CD8-positive, alpha-beta memory T cell (primary cell): ENCODE measurements at regions not wholly inside any gene's neighbourhood (a gene's known extent, or its start where the extent isn't known, plus 50 kb on each side); places are given as distances from the start of the nearest gene placed in this dataset.

Source experiments
- CTCF ChIA-PET: fragments of 350-600 bp; sonication (Branson Sonifier 250); formaldehyde crosslinking; loops from one replicate; lab custom pipeline; 2021; ENCODE audit warnings: antibody characterized with exemption; lab: Charles Lee
- POLR2A ChIA-PET: fragments of 350-600 bp; sonication (Branson Sonifier 250); formaldehyde crosslinking; loops from one replicate; lab custom pipeline; 2021; ENCODE audit warnings: antibody characterized with exemption; lab: Charles Lee
- DNase-seq, 5 donors: peaks; one replicate each; pipeline versions ENCODE4 v3.0.0 to v3.0.0-alpha.2; 2020 to 2022; ENCODE audit warnings: mixed read lengths in 1 of 5
- H3K27ac ChIP-seq: one replicate; pipeline ENCODE4 v1.7.0; 2013; ENCODE audit warnings: low read depth, mild to moderate bottlenecking, low read length, moderate library complexity
- H3K27me3 ChIP-seq: 2 replicates; pipeline ENCODE4 v1.7.0; 2013; ENCODE audit warnings: low read length, mild to moderate bottlenecking; ENCODE audit not compliant: insufficient read depth, poor library complexity, severe bottlenecking
- H3K36me3 ChIP-seq: 2 replicates; pipeline ENCODE4 v1.7.0; 2013; ENCODE audit warnings: mild to moderate bottlenecking, low read length, moderate library complexity; ENCODE audit not compliant: insufficient read depth
- H3K4me1 ChIP-seq: 2 replicates; pipeline ENCODE4 v1.7.0; 2013; ENCODE audit warnings: mild to moderate bottlenecking, low read length, moderate library complexity; ENCODE audit not compliant: insufficient read depth
- H3K4me3 ChIP-seq: 2 replicates; pipeline ENCODE4 v1.7.0; 2013; ENCODE audit warnings: mild to moderate bottlenecking, low read length
- H3K9me3 ChIP-seq: 2 replicates; pipeline ENCODE4 v1.7.0; 2013; ENCODE audit warnings: mild to moderate bottlenecking, low read length
- H3K27ac Mint-ChIP-seq, 8 donors: one replicate each; pipeline ENCODE4 v1.8.0; 2020 to 2021; ENCODE audit warnings: mixed read lengths in 8 of 8, mild to moderate bottlenecking in 6 of 8, inconsistent platforms in 3 of 8, moderate library complexity in 3 of 8
- H3K27me3 Mint-ChIP-seq, 2 donors: one replicate each; pipeline ENCODE4 v1.8.0; 2020 to 2021; ENCODE audit warnings: mixed read lengths in 2 of 2, mild to moderate bottlenecking in 1 of 2, moderate library complexity in 1 of 2
- H3K36me3 Mint-ChIP-seq, 3 donors: one replicate each; pipeline ENCODE4 v1.8.0; 2020 to 2021; ENCODE audit warnings: mixed read lengths in 3 of 3, inconsistent platforms in 1 of 3, mild to moderate bottlenecking in 1 of 3
- H3K4me1 Mint-ChIP-seq, 3 donors: one replicate each; pipeline ENCODE4 v1.8.0; 2020 to 2021; ENCODE audit warnings: mixed read lengths in 3 of 3, inconsistent platforms in 1 of 3, mild to moderate bottlenecking in 1 of 3
- H3K4me3 Mint-ChIP-seq, 7 donors: one replicate each; pipeline ENCODE4 v1.8.0; 2020 to 2021; ENCODE audit warnings: mixed read lengths in 7 of 7, mild to moderate bottlenecking in 6 of 7, moderate library complexity in 4 of 7, inconsistent platforms in 2 of 7
- H3K9me3 Mint-ChIP-seq, 5 donors: one replicate each; pipeline ENCODE4 v1.8.0; 2020 to 2022; ENCODE audit warnings: mixed read lengths in 5 of 5, mild to moderate bottlenecking in 3 of 5, moderate library complexity in 2 of 5, inconsistent platforms in 1 of 5

DNA sequence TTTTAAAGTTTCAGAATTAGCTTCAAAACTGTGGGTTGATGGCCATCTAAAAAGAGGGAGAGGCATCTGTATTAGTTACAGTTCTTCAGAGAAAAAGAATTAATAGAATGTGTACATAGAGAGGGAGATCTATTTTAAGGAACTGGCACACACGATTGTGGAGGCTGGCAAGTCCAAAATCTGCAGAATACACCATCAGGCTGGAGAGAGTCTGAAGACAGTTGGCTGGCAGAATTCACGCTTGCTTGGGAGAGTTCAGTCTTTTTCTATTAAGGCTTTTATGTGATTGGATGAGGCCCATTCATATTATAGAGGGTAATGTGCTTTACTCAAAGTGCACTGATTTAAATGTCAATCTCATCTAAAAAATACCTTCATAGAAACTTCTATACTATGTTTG lies 135.1 kb upstream of the SORCS1 start:
- H3K4me1 Mint-ChIP-seq: no peaks in the 10 kb centered on the region
- H3K4me1 ChIP-seq: no peaks in the 10 kb centered on the region
- H3K27me3 Mint-ChIP-seq: peaks cover 0 to 1% of the 10 kb centered on the region in 2 donors
- H3K9me3 Mint-ChIP-seq: peaks cover 5 to 29% (median 16%) of the 10 kb centered on the region in 5 donors
- no peak overlapping the region for H3K4me3 ChIP-seq
- H3K36me3 ChIP-seq: no peaks in the 10 kb centered on the region
- no peaks in the 10 kb centered on the region for H3K36me3 Mint-ChIP-seq
- DNase-seq: no peak
- no peaks in the 10 kb centered on the region for H3K9me3 ChIP-seq
- POLR2A ChIA-PET: no interaction called here
- CTCF ChIA-PET: no interaction called here
- no peak overlapping the region for H3K27ac ChIP-seq
- no peaks in the 10 kb centered on the region for H3K27me3 ChIP-seq
- no peak overlapping the region for H3K4me3 Mint-ChIP-seq
- H3K27ac Mint-ChIP-seq: no peak overlapping the region

DNA sequence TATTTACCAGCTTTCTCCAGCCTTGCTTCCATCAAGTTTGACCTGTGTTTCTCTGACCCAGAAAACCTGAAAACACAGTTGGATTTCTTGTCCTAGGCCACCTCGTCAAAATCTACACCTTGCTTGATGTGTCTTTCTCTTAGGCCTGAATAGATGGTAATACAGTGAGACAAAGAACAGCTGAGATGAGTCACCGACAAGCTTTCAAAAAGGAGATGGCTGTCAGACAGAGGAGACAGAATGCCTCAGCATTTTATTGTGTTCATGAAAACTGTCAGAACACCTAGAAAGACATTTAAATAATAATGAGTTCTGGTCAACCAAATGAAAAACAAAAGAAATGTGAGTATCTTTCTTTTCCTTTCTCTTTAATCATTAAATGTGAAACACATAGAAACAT lies 119.7 kb upstream of the SORCS1 start:
- Mint-ChIP-seq H3K36me3 (no peaks in the 10 kb centered on the region), H3K9me3 (peaks cover 8 to 35% (median 29%) of the 10 kb centered on the region in 5 donors), H3K4me1 (no peaks in the 10 kb centered on the region), H3K4me3 (no peak overlapping the region), H3K27ac (no peak overlapping the region), H3K27me3 (no peaks in the 10 kb centered on the region)
- Histone ChIP-seq H3K4me1 (no peaks in the 10 kb centered on the region), H3K27ac (no peak overlapping the region), H3K27me3 (no peaks in the 10 kb centered on the region), H3K4me3 (no peak overlapping the region), H3K9me3 (no peaks in the 10 kb centered on the region), H3K36me3 (no peaks in the 10 kb centered on the region)
- ChIA-PET POLR2A (no interaction called here), CTCF (no interaction called here)
- no peak for DNase-seq

DNA sequence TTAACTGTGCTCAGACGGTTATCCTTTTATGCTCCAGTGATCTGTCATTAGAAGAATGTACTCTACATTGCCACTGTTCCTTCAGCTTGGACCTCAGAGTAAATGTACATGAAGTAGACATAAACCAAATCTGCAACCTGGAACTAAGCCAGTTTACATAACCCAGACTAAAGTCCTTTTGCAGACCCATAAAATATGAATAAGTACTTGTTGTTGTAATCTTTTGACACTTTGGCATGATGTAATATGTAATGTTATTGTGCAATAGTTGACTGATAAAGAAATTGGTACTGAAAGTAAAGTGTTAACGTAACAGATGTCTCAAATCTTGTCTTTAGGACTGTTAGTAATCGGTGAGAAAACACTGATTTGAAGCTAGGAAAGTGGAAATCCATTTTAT lies 115.8 kb upstream of the SORCS1 start:
- Histone ChIP-seq H3K27me3 (no peaks in the 10 kb centered on the region), H3K9me3 (no peaks in the 10 kb centered on the region), H3K4me3 (no peak overlapping the region), H3K4me1 (no peaks in the 10 kb centered on the region), H3K36me3 (no peaks in the 10 kb centered on the region), H3K27ac (no peak overlapping the region)
- Mint-ChIP-seq H3K27me3 (no peaks in the 10 kb centered on the region), H3K36me3 (no peaks in the 10 kb centered on the region), H3K27ac (no peak overlapping the region), H3K9me3 (peaks cover 12 to 31% (median 21%) of the 10 kb centered on the region in 5 donors), H3K4me1 (no peaks in the 10 kb centered on the region), H3K4me3 (no peak overlapping the region)
- CTCF ChIA-PET: no interaction called here
- DNase-seq: no peak
- POLR2A ChIA-PET: no interaction called here

DNA sequence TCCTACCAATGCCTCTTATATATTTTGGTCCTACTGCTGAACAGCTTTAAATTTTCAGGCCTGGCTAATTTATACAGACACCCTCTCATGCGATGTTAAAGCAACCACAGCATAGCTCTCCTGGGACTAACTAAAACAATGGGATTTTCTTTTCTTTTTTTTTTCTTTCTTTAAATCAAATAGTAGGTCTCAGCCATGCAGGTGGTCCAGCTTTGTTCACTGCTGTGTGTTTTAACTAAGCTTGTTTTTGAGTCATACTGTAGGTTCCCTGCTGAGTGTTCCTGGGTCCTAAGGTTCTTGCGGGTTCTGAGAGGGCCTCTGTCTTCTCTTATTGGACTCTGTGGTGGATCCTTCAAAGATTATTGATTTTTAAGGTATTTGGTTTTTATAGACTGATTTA lies 113.1 kb upstream of the SORCS1 start:
- no peak overlapping the region for H3K4me3 Mint-ChIP-seq
- peaks cover 8 to 42% (median 23%) of the 10 kb centered on the region in 5 donors for H3K9me3 Mint-ChIP-seq
- H3K27me3 Mint-ChIP-seq: no peaks in the 10 kb centered on the region
- CTCF ChIA-PET: no interaction called here
- POLR2A ChIA-PET: no interaction called here
- peak overlapping the region in 1 of 8 donors; percentile 19 for H3K27ac Mint-ChIP-seq
- no peak for DNase-seq
- H3K4me1 Mint-ChIP-seq: no peaks in the 10 kb centered on the region
- Histone ChIP-seq H3K4me1 (no peaks in the 10 kb centered on the region), H3K27me3 (no peaks in the 10 kb centered on the region), H3K4me3 (no peak overlapping the region), H3K9me3 (no peaks in the 10 kb centered on the region), H3K36me3 (no peaks in the 10 kb centered on the region), H3K27ac (no peak overlapping the region)
- no peaks in the 10 kb centered on the region for H3K36me3 Mint-ChIP-seq

DNA sequence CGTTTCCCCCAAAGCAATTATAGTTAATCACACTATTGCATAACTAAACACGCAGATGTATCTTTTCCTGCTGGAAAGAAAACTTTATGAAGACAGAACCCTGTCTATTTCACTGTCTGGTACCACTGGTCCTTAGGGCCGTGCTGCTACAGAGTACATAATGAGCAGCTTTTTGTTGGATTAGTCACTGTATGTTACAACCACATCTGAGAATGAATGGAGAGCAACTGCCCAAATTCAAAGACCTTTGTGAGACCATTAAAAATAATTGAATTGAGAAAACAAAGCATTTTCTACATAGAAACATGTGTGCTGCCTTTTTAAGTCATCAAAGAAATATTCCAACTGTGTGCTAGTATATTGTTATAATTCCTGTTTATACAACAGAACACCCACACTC lies 111.3 kb upstream of the SORCS1 start:
- H3K27ac Mint-ChIP-seq: no peak overlapping the region
- no peaks in the 10 kb centered on the region for H3K36me3 Mint-ChIP-seq
- Histone ChIP-seq H3K36me3 (no peaks in the 10 kb centered on the region), H3K27ac (no peak overlapping the region), H3K4me1 (no peaks in the 10 kb centered on the region), H3K4me3 (no peak overlapping the region), H3K9me3 (no peaks in the 10 kb centered on the region), H3K27me3 (no peaks in the 10 kb centered on the region)
- no peaks in the 10 kb centered on the region for H3K4me1 Mint-ChIP-seq
- POLR2A ChIA-PET: no interaction called here
- H3K27me3 Mint-ChIP-seq: no peaks in the 10 kb centered on the region
- H3K9me3 Mint-ChIP-seq: peaks cover 6 to 44% (median 15%) of the 10 kb centered on the region in 5 donors
- CTCF ChIA-PET: no interaction called here
- DNase-seq: no peak
- H3K4me3 Mint-ChIP-seq: no peak overlapping the region

DNA sequence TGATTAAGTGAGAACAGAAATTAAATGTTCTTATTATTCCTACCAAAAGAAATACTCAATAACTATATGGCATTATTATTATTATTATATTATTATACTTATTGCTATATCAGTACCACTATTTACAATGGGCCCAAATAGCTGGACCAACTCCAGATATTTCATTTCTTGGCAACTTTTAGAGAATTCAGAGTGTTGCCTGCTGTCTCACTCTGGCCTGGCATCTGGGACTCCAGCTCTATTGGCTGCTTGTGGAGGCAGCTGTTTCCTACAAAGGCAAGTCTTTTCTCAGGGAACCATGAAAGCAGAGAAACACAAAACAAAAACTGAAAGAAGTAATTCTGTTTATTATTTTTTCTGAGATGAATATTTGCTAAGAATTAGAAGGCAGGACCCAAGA lies 105.1 kb upstream of the SORCS1 start:
- Histone ChIP-seq H3K36me3 (no peaks in the 10 kb centered on the region), H3K27me3 (no peaks in the 10 kb centered on the region), H3K27ac (no peak overlapping the region), H3K9me3 (no peaks in the 10 kb centered on the region), H3K4me1 (no peaks in the 10 kb centered on the region), H3K4me3 (no peak overlapping the region)
- peaks cover 0 to 3% (median 0%) of the 10 kb centered on the region in 3 donors for H3K36me3 Mint-ChIP-seq
- CTCF ChIA-PET: no interaction called here
- peaks cover 6 to 46% (median 12%) of the 10 kb centered on the region in 5 donors for H3K9me3 Mint-ChIP-seq
- no peaks in the 10 kb centered on the region for H3K27me3 Mint-ChIP-seq
- POLR2A ChIA-PET: no interaction called here
- H3K4me3 Mint-ChIP-seq: no peak overlapping the region
- H3K4me1 Mint-ChIP-seq: no peaks in the 10 kb centered on the region
- no peak overlapping the region for H3K27ac Mint-ChIP-seq
- no peak for DNase-seq

DNA sequence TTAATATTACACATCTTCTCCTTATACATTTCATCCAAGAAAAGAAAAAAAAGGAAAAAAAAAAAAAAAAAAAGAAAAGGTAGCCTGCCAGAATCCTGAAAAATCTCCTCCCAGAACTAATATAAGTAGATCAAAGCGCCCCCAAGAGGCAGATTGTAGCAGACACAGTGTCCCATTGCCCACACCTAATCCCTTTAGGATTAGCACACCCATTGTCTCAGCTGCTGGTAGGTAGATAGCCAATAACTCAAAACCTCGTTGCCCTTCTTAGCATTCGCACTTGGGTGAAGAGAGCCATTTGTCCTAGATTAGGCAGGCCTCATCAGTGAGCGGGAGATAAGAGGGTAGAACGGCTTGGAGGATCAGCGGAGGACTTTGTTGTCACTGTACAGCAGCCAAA lies 100.2 kb upstream of the SORCS1 start:
- CTCF ChIA-PET: no interaction called here
- Mint-ChIP-seq H3K27me3 (no peaks in the 10 kb centered on the region), H3K4me1 (no peaks in the 10 kb centered on the region), H3K36me3 (peaks cover 0 to 3% (median 0%) of the 10 kb centered on the region in 3 donors), H3K9me3 (peaks cover 3 to 43% (median 16%) of the 10 kb centered on the region in 5 donors), H3K4me3 (no peak overlapping the region), H3K27ac (no peak overlapping the region)
- Histone ChIP-seq H3K27me3 (no peaks in the 10 kb centered on the region), H3K4me3 (no peak overlapping the region), H3K27ac (no peak overlapping the region), H3K9me3 (no peaks in the 10 kb centered on the region), H3K36me3 (no peaks in the 10 kb centered on the region), H3K4me1 (no peaks in the 10 kb centered on the region)
- POLR2A ChIA-PET: no interaction called here
- DNase-seq: no peak

DNA sequence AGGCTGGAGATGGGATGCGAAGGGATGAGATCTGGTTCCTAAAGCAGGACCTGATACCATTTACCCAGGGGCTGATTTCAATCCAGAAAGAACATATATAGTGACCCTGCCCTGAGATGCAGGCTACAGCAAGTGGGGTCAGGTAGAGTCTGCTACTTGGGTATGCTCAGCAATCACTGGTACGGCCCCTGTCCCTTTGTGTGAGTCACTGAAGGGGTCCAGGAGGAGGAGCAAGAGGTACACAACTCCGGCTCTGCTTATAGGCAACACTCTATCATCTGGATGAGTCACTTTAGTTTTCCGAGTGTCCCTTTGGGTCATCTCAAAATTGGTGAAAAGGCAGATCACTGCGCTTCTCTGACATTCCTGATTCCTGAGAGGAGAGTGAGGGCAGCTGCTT lies 79.6 kb upstream of the SORCS1 start:
- no peaks in the 10 kb centered on the region for H3K4me1 ChIP-seq
- no peak overlapping the region for H3K4me3 Mint-ChIP-seq
- DNase-seq: no peak
- ChIA-PET POLR2A (no interaction called here), CTCF (no interaction called here)
- H3K36me3 ChIP-seq: no peaks in the 10 kb centered on the region
- H3K27me3 ChIP-seq: no peaks in the 10 kb centered on the region
- H3K36me3 Mint-ChIP-seq: no peaks in the 10 kb centered on the region
- H3K9me3 Mint-ChIP-seq: peaks cover 0 to 15% (median 4%) of the 10 kb centered on the region in 5 donors
- no peak overlapping the region for H3K27ac Mint-ChIP-seq
- no peaks in the 10 kb centered on the region for H3K9me3 ChIP-seq
- no peaks in the 10 kb centered on the region for H3K4me1 Mint-ChIP-seq
- no peak overlapping the region for H3K4me3 ChIP-seq
- H3K27me3 Mint-ChIP-seq: no peaks in the 10 kb centered on the region
- no peak overlapping the region for H3K27ac ChIP-seq

DNA sequence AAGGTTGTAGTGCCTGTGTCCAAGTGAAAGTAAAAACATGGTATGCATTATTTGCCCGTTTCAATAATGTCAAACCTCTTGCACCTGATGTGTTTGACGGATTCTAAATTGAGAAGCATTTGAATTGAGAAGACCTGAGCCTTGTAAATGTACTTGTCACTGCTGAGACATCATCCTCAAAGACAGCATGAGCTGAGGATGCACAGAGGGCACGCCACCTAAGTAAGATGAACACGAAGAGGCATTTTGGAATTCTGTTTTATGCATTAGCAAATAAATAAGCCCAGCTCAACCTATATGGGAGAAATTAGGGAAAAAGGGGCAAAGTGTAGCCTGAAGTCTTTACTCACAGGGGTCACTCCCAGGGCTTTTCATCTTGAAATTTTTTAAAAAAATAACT lies 73.8 kb upstream of the SORCS1 start:
- Mint-ChIP-seq H3K4me1 (no peaks in the 10 kb centered on the region), H3K4me3 (no peak overlapping the region), H3K36me3 (no peaks in the 10 kb centered on the region), H3K27me3 (peaks cover 0 to 1% of the 10 kb centered on the region in 2 donors), H3K27ac (no peak overlapping the region), H3K9me3 (peaks cover 7 to 30% (median 10%) of the 10 kb centered on the region in 5 donors)
- H3K4me3 ChIP-seq: no peak overlapping the region
- H3K4me1 ChIP-seq: no peaks in the 10 kb centered on the region
- ChIA-PET CTCF (no interaction called here), POLR2A (no interaction called here)
- DNase-seq: no peak
- no peaks in the 10 kb centered on the region for H3K27me3 ChIP-seq
- H3K9me3 ChIP-seq: no peaks in the 10 kb centered on the region
- H3K36me3 ChIP-seq: no peaks in the 10 kb centered on the region
- H3K27ac ChIP-seq: no peak overlapping the region
